D721Med (cell line): ENCODE measurements at regions not wholly inside any gene's neighbourhood (a gene's known extent, or its start where the extent isn't known, plus 50 kb on each side); places are given as distances from the start of the nearest gene placed in this dataset.

ENCODE experiments used
- DNase-seq: peaks from one replicate; pipeline ENCODE4 v3.0.0; 2011; ENCODE audit warnings: low spot score; ENCODE audit not compliant: insufficient read length
- FAIRE-seq: peaks from 2 replicates; lab custom pipeline; 2011; peaks lifted over from hg19 to GRCh38; lab: Jason Lieb, UNC
- TF ChIP-seq, protein P1 (sequence below): IDR thresholded peaks from 2 replicates; pipeline ENCODE4 v1.5.1; 2012; ENCODE audit warnings: mild to moderate bottlenecking, control low read depth; ENCODE audit not compliant: insufficient read depth; ENCODE audit errors: missing control alignments

DNA sequence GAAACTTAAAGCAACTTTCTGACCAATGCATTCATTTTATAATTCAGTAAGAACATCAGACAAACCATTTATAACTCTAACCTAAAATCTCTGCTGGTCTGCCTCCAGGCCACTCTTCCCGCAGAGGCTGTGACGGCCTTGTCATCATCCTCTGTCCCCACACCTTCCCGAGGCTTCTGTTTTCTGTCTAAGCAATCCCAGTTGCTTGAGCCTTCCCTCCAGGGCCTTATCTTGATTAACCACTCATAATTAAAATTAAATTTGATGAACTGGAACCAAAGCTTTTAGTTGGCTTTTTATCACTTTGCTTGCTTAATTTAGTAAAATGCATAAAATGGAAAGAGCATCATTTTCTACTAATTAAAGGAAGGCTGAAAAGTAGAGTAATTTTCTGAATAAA lies 312.4 kb downstream of the DIRAS2 start:
- DNase-seq (no peak), FAIRE-seq (no peak)
- TF ChIP-seq, protein P1, sequence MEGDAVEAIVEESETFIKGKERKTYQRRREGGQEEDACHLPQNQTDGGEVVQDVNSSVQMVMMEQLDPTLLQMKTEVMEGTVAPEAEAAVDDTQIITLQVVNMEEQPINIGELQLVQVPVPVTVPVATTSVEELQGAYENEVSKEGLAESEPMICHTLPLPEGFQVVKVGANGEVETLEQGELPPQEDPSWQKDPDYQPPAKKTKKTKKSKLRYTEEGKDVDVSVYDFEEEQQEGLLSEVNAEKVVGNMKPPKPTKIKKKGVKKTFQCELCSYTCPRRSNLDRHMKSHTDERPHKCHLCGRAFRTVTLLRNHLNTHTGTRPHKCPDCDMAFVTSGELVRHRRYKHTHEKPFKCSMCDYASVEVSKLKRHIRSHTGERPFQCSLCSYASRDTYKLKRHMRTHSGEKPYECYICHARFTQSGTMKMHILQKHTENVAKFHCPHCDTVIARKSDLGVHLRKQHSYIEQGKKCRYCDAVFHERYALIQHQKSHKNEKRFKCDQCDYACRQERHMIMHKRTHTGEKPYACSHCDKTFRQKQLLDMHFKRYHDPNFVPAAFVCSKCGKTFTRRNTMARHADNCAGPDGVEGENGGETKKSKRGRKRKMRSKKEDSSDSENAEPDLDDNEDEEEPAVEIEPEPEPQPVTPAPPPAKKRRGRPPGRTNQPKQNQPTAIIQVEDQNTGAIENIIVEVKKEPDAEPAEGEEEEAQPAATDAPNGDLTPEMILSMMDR, result no peak

DNA sequence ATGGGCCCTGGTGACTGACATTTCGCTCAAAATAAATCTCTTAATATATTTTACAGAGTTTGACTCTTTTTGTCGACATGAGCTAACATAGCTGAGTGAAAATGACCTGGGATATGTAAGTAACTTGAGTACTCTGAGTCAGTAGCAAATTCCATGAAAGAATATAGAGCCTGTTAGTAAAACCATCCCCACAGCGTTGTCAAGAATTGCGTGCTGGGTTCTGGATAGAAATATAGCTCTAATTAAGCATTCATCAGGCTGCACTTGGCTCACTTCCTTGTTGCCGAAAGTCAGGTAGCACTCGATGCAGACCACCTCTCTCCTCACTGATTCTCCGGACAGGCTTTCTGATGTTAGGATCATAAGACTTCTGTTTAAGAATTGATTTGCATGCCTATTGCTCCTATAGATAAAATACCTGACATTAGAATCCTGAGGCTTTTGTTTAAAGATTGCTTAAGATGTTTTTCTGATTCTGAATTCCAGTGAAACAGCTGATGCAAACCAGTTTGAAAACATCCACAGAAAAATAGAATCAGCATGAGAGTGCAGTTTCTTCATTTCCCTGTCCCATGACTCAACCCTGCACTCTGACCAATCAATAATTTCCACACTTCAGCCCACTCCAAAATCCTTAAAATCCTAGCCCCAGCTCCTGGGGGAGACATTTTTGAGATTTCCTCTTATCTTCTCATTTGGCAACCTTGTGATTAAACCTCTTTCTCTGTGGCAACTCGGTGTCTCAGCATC lies 310.6 kb downstream of the DIRAS2 start:
- no peak for DNase-seq
- no peak for FAIRE-seq
- TF ChIP-seq, protein P1, result no peak

DNA sequence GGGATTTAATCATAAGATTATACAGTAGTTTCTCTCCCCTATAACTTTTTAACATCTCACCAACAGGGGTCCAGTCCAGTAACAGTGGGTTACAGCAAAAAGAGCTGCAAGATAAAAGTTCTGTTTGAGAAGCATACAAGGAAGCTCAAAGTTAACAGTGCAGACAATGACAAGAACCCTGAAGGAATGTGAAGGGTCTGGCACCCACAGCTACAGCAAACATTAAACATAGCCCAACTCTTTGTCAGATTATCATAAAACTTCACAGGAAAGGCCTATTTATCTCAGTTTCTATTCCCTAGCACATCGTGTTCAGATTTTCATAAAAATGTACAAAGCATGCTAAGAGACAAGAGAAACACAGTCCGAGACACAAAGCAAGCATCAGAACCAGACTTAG lies 309.4 kb downstream of the DIRAS2 start:
- FAIRE-seq, result no peak
- TF ChIP-seq, protein P1, result no peak
- DNase-seq, result no peak

DNA sequence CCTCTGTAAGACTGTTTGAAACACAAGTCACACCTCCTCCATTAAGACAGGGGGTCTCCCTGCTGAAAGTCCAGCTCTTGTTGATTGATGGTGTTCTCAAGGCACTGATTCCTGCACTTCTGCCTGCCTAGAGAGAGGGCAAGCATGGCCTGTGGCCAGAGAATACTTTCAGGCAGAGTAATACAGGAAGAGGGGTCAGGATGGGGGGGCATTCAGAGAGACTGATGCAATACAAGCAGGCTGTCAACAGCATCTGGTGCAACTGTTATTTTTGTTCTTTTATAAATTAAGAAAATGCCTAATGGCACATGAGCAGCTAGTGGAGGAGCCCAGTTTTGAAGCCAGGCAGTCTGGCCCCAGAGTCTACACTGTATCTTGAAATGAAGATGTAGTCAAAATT lies 302.2 kb downstream of the DIRAS2 start:
- TF ChIP-seq, protein P1, result no peak
- DNase-seq (no peak), FAIRE-seq (no peak)

DNA sequence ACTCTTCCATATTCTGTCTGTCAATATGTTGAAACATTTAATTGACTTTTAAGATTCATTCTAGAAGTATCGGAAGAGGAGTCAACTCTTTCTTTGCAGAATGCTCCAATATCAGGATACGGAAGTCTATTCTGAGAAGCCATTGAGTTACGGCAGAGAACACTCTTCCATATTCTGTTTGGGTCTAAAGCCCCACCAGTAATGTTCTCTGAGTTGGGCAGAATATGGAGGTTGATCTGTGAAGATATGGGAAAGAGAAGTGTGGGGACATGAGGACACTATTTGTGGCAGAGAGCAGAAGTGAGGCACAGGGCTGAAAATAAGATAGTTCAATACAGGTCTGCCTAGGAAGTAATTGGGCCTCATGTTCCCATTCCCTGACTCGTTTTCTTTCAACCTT lies 300.0 kb downstream of the DIRAS2 start:
- FAIRE-seq (no peak), DNase-seq (no peak)
- TF ChIP-seq, protein P1, result no peak

DNA sequence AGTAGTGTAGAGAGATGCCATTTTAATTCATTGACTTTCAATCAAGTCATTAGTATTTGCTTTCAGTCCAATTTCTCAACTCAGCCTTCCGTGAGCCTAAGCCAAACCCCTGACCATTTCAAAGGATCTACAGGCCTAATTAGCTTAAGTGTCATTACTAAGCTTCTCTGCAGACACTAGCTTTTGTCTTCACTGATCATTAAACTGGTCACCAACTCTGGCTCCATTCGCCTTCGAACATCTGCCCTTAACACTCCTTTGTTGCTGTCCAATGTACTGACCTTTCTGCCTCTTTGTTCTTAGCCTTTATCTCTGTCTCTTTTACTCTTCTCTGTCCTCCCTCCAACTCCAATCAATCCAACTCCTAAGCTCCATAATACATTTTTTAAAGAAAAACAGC lies 299.3 kb downstream of the DIRAS2 start:
- TF ChIP-seq, protein P1, result no peak
- no peak for FAIRE-seq
- DNase-seq, result peak; percentile 26

DNA sequence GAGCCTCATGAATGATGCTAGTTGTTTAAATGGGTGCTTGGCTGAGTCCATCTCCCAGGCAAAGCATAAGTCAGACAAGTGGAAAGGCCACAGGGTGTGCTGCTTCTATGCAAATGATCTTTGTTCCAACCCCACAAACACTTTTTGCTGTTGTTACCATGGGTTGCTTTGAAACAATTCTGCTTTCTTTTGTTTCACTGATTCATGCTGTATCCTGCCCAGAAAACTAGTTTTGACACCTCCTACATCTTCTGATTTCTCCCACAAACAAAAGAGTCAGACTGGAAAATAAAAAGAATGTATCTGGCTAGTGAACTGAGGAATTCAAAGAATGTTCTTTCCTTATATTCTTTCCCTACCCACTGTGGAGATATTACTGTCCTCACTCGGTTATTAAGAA lies 298.6 kb downstream of the DIRAS2 start:
- TF ChIP-seq, protein P1, result no peak
- DNase-seq (no peak), FAIRE-seq (no peak)
